B cell (primary cell): ENCODE measurements at regions not wholly inside any gene's neighbourhood (a gene's known extent, or its start where the extent isn't known, plus 50 kb on each side); places are given as distances from the start of the nearest gene placed in this dataset.
"Not testable (repeated sequence)": the region's sequence is repeated elsewhere in the genome, so short reads cannot be mapped to it uniquely, and the experiment has no call there.

Experiments used
- CTCF ChIP-seq: fragments of 200-600 bp; IDR thresholded peaks from one replicate; pipeline ENCODE4 v1.8.0; 2022; ENCODE audit warnings: antibody characterized with exemption, mild to moderate bottlenecking
- EZH2 ChIP-seq: IDR thresholded peaks from 2 replicates; pipeline ENCODE4 v1.6.1; 2012; ENCODE audit warnings: borderline replicate concordance, low read depth, mild to moderate bottlenecking, moderate library complexity, low read length; ENCODE audit not compliant: insufficient read depth, poor library complexity, severe bottlenecking

GRCh38 chr9:66244763-66245162, 507.8 kb downstream of the FOXD4L4 start:
- not testable (repeated sequence) for TF ChIP-seq CTCF, EZH2
